ENCODE measurements at regions not wholly inside any gene's neighbourhood (a gene's known extent, or its start where the extent isn't known, plus 50 kb on each side); places are given as distances from the start of the nearest gene placed in this dataset.
"Not testable (repeated sequence)": the region's sequence is repeated elsewhere in the genome, so short reads cannot be mapped to it uniquely, and the experiment has no call there.

DNA sequence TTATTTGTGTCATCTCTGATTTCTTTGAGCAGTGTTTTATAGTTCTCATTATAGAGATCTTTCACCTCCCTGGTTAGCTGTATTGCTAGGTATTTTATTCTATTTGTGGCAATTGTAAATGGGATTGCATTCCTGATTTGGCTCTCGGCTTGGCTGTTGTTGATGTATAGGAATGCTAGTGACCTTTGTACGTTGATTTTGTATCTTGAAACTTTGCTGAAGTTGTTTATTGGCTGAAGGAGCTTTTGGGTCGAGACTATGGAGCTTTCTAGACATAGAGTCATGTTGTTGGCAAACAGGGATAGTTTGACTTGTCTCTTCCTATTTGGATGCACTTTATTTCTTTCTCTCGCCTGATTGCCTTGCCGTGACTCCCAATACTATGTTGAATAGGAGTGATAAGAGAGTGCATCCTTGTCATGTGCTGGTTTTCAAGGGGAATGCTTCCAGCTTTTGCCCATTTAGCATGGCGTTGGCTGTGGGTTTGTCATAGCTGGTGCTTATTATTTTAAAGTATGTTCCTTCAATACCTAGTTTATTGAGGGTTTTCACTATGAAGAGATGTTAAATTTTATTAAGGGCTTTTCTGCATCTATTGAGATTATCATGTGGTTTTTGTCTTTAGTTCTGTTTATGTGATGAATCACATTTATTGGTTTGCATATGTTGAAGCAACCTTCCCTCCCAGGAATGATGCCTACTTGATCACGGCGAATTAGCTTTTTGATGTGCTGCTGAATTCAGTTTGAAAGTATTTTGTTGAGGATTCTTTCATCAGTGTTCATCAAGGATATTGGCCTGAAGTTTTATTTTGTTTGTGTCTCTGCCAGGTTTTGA lies 72.7 kb upstream of the BOD1L1 start:
- Histone ChIP-seq H3K9me3 (ENCODE audit: control insufficient read depth, insufficient read depth, low read length) (no peaks in the 10 kb centered on the region), H3K27me3 (ENCODE audit: control insufficient read depth, insufficient read depth, low read length) (no peaks in the 10 kb centered on the region), H3K36me3 (ENCODE audit: control insufficient read depth, insufficient read depth, low read length) (no peaks in the 10 kb centered on the region), H3K4me1 (ENCODE audit: control insufficient read depth, insufficient read depth, low read length) (no peaks in the 10 kb centered on the region), H3K27ac (ENCODE audit: low read length) (no peak overlapping the region), H3K4me3 (ENCODE audit: low read length) (no peak overlapping the region)
- intact Hi-C loops (cut with micrococcal nuclease): no loop called here
- ATAC-seq (no peak), DNase-seq (no peak)
- Mint-ChIP-seq H3K9me3 (no peaks in the 10 kb centered on the region), H3K4me3 (no peak overlapping the region), H3K27me3 (ENCODE audit: low read depth in 2 of 2) (peaks cover 0 to 4% of the 10 kb centered on the region in 2 donors), H3K4me1 (no peaks in the 10 kb centered on the region), H3K27ac (no peak overlapping the region), H3K36me3 (no peaks in the 10 kb centered on the region)
- 74% methylated on average over 8 of the region's 8 CpGs for WGBS (ENCODE audit: insufficient coverage)
- TF ChIP-seq, protein P1, sequence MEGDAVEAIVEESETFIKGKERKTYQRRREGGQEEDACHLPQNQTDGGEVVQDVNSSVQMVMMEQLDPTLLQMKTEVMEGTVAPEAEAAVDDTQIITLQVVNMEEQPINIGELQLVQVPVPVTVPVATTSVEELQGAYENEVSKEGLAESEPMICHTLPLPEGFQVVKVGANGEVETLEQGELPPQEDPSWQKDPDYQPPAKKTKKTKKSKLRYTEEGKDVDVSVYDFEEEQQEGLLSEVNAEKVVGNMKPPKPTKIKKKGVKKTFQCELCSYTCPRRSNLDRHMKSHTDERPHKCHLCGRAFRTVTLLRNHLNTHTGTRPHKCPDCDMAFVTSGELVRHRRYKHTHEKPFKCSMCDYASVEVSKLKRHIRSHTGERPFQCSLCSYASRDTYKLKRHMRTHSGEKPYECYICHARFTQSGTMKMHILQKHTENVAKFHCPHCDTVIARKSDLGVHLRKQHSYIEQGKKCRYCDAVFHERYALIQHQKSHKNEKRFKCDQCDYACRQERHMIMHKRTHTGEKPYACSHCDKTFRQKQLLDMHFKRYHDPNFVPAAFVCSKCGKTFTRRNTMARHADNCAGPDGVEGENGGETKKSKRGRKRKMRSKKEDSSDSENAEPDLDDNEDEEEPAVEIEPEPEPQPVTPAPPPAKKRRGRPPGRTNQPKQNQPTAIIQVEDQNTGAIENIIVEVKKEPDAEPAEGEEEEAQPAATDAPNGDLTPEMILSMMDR (IDR thresholded peaks at IDR 0.05): no peak

DNA sequence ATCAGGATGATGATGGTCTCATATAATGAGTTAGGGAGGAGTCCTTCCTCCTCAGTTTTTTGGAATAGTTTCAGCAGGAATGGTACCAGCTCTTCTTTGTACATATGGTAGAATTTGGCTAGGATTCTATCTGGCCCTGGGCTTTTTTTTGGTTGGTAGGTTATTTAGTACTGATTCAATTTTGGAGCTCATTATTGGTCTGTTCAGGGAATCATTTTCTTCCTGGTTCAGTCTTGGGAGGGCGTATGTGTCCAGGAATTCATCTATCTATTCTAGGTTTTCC lies 73.3 kb upstream of the BOD1L1 start:
- ATAC-seq; H3K9me3 Mint-ChIP-seq; H3K4me1 Mint-ChIP-seq; H3K4me1 ChIP-seq (ENCODE audit: control insufficient read depth, insufficient read depth, low read length); H3K27ac Mint-ChIP-seq; H3K27ac ChIP-seq (ENCODE audit: low read length); DNase-seq; H3K4me3 Mint-ChIP-seq; H3K36me3 ChIP-seq (ENCODE audit: control insufficient read depth, insufficient read depth, low read length); H3K36me3 Mint-ChIP-seq; intact Hi-C loops (cut with micrococcal nuclease); H3K4me3 ChIP-seq (ENCODE audit: low read length); H3K27me3 ChIP-seq (ENCODE audit: control insufficient read depth, insufficient read depth, low read length); H3K27me3 Mint-ChIP-seq (ENCODE audit: low read depth in 2 of 2); H3K9me3 ChIP-seq (ENCODE audit: control insufficient read depth, insufficient read depth, low read length): not testable (repeated sequence)
- WGBS (ENCODE audit: insufficient coverage): 88% methylated on average over 1 of the region's 1 CpG

DNA sequence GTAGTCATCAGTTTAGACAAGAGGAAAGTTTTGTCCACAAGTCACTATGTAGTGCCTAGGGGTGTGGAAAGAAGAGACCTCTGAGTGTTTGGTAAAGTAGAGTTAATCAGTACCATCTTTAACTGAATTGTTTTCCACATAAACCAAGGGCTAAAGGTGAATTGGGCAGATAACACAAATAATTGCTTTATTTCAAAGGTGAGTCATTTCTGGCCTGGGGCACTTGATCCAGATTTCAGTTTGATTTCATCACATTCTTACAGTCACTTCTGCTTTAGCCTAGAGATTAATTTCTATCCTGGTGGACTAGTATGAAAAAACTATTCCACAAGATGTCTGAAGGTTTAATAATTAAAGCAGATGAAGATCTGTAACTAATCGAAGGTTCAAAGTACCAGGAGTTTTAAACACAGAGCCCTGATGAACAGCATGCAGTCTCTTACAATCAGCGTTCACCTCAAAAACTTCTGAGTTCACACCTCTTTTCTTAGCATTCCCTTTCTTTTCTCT lies 74.5 kb upstream of the BOD1L1 start:
- no peak overlapping the region for H3K4me3 Mint-ChIP-seq
- intact Hi-C loops (cut with micrococcal nuclease): no loop called here
- TF ChIP-seq, protein P1 (IDR thresholded peaks at IDR 0.05): no peak
- no peaks in the 10 kb centered on the region for H3K36me3 Mint-ChIP-seq
- no peaks in the 10 kb centered on the region for H3K9me3 Mint-ChIP-seq
- no peak overlapping the region for H3K27ac ChIP-seq (ENCODE audit: low read length)
- DNase-seq: no peak
- H3K9me3 ChIP-seq (ENCODE audit: control insufficient read depth, insufficient read depth, low read length): no peaks in the 10 kb centered on the region
- H3K27me3 Mint-ChIP-seq (ENCODE audit: low read depth in 2 of 2): peaks cover 0 to 4% of the 10 kb centered on the region in 2 donors
- H3K36me3 ChIP-seq (ENCODE audit: control insufficient read depth, insufficient read depth, low read length): no peaks in the 10 kb centered on the region
- WGBS (ENCODE audit: insufficient coverage): 96% methylated on average over 2 of the region's 2 CpGs
- ATAC-seq: no peak
- no peak overlapping the region for H3K27ac Mint-ChIP-seq
- no peaks in the 10 kb centered on the region for H3K27me3 ChIP-seq (ENCODE audit: control insufficient read depth, insufficient read depth, low read length)
- no peak overlapping the region for H3K4me3 ChIP-seq (ENCODE audit: low read length)
- no peaks in the 10 kb centered on the region for H3K4me1 ChIP-seq (ENCODE audit: control insufficient read depth, insufficient read depth, low read length)
- no peaks in the 10 kb centered on the region for H3K4me1 Mint-ChIP-seq

DNA sequence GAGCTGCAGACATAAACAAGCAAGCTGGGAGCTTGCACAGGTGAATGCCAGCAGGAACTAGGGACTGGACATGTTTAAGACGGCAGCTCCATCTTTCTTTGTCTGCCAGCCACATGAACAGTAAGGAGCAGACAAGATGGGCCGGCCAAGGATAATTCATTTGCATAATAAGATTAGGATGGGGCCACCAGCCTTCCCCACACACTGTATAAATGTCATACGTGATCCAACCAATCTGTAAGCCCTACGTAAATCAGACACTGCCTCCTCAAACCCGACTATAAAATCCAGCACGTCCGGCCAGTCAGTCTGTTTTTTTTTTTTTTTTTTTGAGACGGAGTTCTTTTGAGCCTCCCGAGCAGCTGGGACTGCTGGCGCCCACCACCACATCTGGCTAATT lies 75.6 kb upstream of the BOD1L1 start:
- Mint-ChIP-seq H3K4me3 (no peak overlapping the region), H3K4me1 (no peaks in the 10 kb centered on the region), H3K27ac (no peak overlapping the region), H3K9me3 (no peaks in the 10 kb centered on the region), H3K36me3 (no peaks in the 10 kb centered on the region), H3K27me3 (ENCODE audit: low read depth in 2 of 2) (peaks cover 0 to 4% of the 10 kb centered on the region in 2 donors)
- Histone ChIP-seq H3K9me3 (ENCODE audit: control insufficient read depth, insufficient read depth, low read length) (no peaks in the 10 kb centered on the region), H3K4me3 (ENCODE audit: low read length) (no peak overlapping the region), H3K27me3 (ENCODE audit: control insufficient read depth, insufficient read depth, low read length) (no peaks in the 10 kb centered on the region), H3K4me1 (ENCODE audit: control insufficient read depth, insufficient read depth, low read length) (no peaks in the 10 kb centered on the region), H3K27ac (ENCODE audit: low read length) (no peak overlapping the region), H3K36me3 (ENCODE audit: control insufficient read depth, insufficient read depth, low read length) (no peaks in the 10 kb centered on the region)
- DNase-seq (no peak), ATAC-seq (no peak)
- intact Hi-C loops (cut with micrococcal nuclease): no loop called here
- WGBS (ENCODE audit: insufficient coverage): 100% methylated on average over 4 of the region's 10 CpGs
- TF ChIP-seq, protein P1 (IDR thresholded peaks at IDR 0.05): no peak

All from natural killer cell (primary cell).